Astrocyte of the spinal cord (primary cell): ENCODE measurements at regions not wholly inside any gene's neighbourhood (a gene's known extent, or its start where the extent isn't known, plus 50 kb on each side); places are given as distances from the start of the nearest gene placed in this dataset.

Source experiments
- DNase-seq: peaks from one replicate; pipeline ENCODE4 v3.0.0; 2011; ENCODE audit warnings: low read depth, low spot score
- H3K4me3 ChIP-seq: 2 replicates; pipeline ENCODE4 v1.5.1; 2011; ENCODE audit warnings: low read depth, mild to moderate bottlenecking, low read length, moderate library complexity
- CTCF ChIP-seq: IDR thresholded peaks from 2 replicates; pipeline ENCODE4 v1.5.1; 2012; ENCODE audit warnings: low read depth, mild to moderate bottlenecking, low read length, inconsistent platforms
- in situ Hi-C: cut with HindIII; loops from 2 replicates; pipeline ENCODE4 v1.10.0; 2017; ENCODE audit warnings: low sequenced_read_pairs

GRCh38 chr7:91330191-91330808 lies 66.1 kb downstream of the FZD1 start:
- no peak overlapping the region for H3K4me3 ChIP-seq
- no peak for TF ChIP-seq CTCF
- peak; percentile 10 for DNase-seq
- in situ Hi-C loops: no loop called here

GRCh38 chr7:91330866-91331265 lies 66.6 kb downstream of the FZD1 start:
- H3K4me3 ChIP-seq: no peak overlapping the region
- no peak for TF ChIP-seq CTCF
- in situ Hi-C loops: no loop called here
- no peak for DNase-seq

- no peak for TF ChIP-seq CTCF
- in situ Hi-C loops: no loop called here
- H3K4me3 ChIP-seq: no peak overlapping the region
- DNase-seq: no peak
These were observed 71.9 kb downstream of the FZD1 start for GRCh38 chr7:91336106-91336505.

- in situ Hi-C loops: no loop called here
- no peak for DNase-seq
- no peak overlapping the region for H3K4me3 ChIP-seq
- no peak for TF ChIP-seq CTCF
These were observed 74.2 kb downstream of the FZD1 start for GRCh38 chr7:91338226-91339020.

- in situ Hi-C loops: no loop called here
- H3K4me3 ChIP-seq: no peak overlapping the region
- DNase-seq: no peak
- TF ChIP-seq CTCF: no peak
These were observed 78.1 kb downstream of the FZD1 start for GRCh38 chr7:91342346-91342745.

- in situ Hi-C loops: no loop called here
- H3K4me3 ChIP-seq: no peak overlapping the region
- no peak for DNase-seq
- no peak for TF ChIP-seq CTCF
These were observed 79.3 kb downstream of the FZD1 start for GRCh38 chr7:91343420-91343960.
